ENCODE measurements at regions not wholly inside any gene's neighbourhood (a gene's known extent, or its start where the extent isn't known, plus 50 kb on each side); places are given as distances from the start of the nearest gene placed in this dataset.

DNA sequence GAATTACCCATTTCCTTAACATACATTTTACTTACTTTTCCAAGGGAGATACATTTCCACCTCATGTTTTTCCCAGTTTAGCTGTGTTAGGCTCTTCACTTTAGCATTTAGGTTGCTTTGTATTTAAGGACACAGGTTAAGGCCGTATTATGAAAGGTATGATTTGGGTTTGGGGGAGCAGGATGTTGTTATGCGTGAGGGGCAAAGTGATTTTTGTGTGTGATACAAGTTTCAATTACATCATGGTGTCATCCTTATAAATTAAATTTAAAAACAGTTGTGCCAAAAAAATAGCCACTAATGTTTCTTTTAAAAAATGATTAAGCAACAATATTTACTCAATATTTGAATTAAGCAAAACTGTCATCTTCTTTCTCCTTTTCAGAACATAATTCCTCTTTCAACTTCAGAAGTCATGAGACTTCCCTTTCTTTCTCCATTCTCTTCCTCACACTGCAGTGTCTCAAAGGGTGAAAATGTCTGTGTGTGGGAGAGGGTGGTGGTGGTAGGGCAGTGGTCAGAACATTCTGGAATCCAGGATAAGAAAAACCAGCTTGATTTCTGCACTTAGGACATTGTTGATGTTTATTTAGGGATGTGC is 126.2 kb downstream of the KCNRG start:
- TF ChIP-seq POLR2AphosphoS5 (IDR thresholded peaks at IDR 0.05) (no peak), POLR2A (IDR thresholded peaks at IDR 0.05) (no peak)
- TF ChIP-seq, protein P1, sequence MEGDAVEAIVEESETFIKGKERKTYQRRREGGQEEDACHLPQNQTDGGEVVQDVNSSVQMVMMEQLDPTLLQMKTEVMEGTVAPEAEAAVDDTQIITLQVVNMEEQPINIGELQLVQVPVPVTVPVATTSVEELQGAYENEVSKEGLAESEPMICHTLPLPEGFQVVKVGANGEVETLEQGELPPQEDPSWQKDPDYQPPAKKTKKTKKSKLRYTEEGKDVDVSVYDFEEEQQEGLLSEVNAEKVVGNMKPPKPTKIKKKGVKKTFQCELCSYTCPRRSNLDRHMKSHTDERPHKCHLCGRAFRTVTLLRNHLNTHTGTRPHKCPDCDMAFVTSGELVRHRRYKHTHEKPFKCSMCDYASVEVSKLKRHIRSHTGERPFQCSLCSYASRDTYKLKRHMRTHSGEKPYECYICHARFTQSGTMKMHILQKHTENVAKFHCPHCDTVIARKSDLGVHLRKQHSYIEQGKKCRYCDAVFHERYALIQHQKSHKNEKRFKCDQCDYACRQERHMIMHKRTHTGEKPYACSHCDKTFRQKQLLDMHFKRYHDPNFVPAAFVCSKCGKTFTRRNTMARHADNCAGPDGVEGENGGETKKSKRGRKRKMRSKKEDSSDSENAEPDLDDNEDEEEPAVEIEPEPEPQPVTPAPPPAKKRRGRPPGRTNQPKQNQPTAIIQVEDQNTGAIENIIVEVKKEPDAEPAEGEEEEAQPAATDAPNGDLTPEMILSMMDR (IDR thresholded peaks at IDR 0.05 in 8 of 11, conservative IDR thresholded peaks at IDR 0.05 in 3 of 11): no peak
